A673 (cell line): ENCODE measurements at regions not wholly inside any gene's neighbourhood (a gene's known extent, or its start where the extent isn't known, plus 50 kb on each side); places are given as distances from the start of the nearest gene placed in this dataset.

Experiments used
- CTCF ChIP-seq: fragments of 300-800, 200-600 bp; sonication (generic); conservative IDR thresholded peaks from 2 replicates; pipeline ENCODE4 v1.5.1; 2017; ENCODE audit warnings: low read depth, mild to moderate bottlenecking, antibody characterized with exemption, low read length, moderate library complexity, mixed read lengths
- EZH2 ChIP-seq: fragments of 200-600 bp; sonication (generic); IDR thresholded peaks from 2 replicates; pipeline ENCODE4 v1.6.1; 2017; ENCODE audit warnings: borderline replicate concordance, low read depth, mild to moderate bottlenecking, mixed read lengths, antibody characterized with exemption, low read length; ENCODE audit not compliant: poor library complexity, severe bottlenecking

GRCh38 chr18:66077066-66077465, 326.3 kb downstream of the CDH7 start:
- TF ChIP-seq EZH2 (no peak), CTCF (no peak)
